HFFc6 (cell line): ENCODE measurements at regions not wholly inside any gene's neighbourhood (a gene's known extent, or its start where the extent isn't known, plus 50 kb on each side); places are given as distances from the start of the nearest gene placed in this dataset.

Source experiments
- DNase-seq: peaks from one replicate; pipeline ENCODE4 v3.0.0-alpha.2; 2018
- H3K27ac Mint-ChIP-seq: 2 replicates; pipeline ENCODE4 v1.8.0; 2020; ENCODE audit warnings: mild to moderate bottlenecking, mixed read lengths
- H3K27me3 Mint-ChIP-seq: 2 replicates; pipeline ENCODE4 v1.8.0; 2021; ENCODE audit warnings: mild to moderate bottlenecking, moderate library complexity, mixed read lengths; ENCODE audit not compliant: insufficient read depth
- H3K36me3 Mint-ChIP-seq: 2 replicates; pipeline ENCODE4 v1.8.0; 2021; ENCODE audit warnings: low read depth, mixed read lengths
- H3K4me1 Mint-ChIP-seq: 2 replicates; pipeline ENCODE4 v1.8.0; 2020; ENCODE audit warnings: low read depth, mixed read lengths
- H3K4me3 Mint-ChIP-seq: 2 replicates; pipeline ENCODE4 v1.8.0; 2020; ENCODE audit warnings: mild to moderate bottlenecking, moderate library complexity, mixed read lengths
- H3K9me3 Mint-ChIP-seq: 2 replicates; pipeline ENCODE4 v1.8.0; 2020; ENCODE audit warnings: mild to moderate bottlenecking, mixed read lengths
- TF ChIP-seq, protein P1 (sequence below): fragments of 200-600 bp; sonication (generic); IDR thresholded peaks from 2 replicates; pipeline ENCODE4 v1.5.0; 2021; ENCODE audit warnings: antibody characterized with exemption, mild to moderate bottlenecking

DNA sequence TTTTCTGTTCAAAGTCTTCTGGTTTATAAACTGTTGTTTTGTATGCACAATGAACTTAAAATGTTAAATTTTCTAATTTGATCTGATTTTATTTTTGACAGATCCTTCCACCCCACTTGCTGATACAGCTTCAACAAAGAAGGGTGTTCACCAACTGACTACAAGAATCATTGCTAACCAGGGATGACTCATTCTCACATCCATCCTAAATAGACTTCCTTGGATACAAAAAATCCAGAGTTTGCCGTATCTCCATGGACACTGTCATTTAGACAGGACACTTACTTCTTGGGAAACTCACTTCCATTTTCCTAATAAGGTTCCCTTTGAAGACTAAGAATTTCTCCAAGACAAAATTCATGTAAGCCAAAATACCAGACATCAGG, 111.6 kb upstream of the NWD2 start:
- H3K36me3 Mint-ChIP-seq = no peaks in the 10 kb centered on the region
- H3K4me3 Mint-ChIP-seq = no peak overlapping the region
- H3K27ac Mint-ChIP-seq = no peak overlapping the region
- H3K27me3 Mint-ChIP-seq = no peaks in the 10 kb centered on the region
- TF ChIP-seq, protein P1, sequence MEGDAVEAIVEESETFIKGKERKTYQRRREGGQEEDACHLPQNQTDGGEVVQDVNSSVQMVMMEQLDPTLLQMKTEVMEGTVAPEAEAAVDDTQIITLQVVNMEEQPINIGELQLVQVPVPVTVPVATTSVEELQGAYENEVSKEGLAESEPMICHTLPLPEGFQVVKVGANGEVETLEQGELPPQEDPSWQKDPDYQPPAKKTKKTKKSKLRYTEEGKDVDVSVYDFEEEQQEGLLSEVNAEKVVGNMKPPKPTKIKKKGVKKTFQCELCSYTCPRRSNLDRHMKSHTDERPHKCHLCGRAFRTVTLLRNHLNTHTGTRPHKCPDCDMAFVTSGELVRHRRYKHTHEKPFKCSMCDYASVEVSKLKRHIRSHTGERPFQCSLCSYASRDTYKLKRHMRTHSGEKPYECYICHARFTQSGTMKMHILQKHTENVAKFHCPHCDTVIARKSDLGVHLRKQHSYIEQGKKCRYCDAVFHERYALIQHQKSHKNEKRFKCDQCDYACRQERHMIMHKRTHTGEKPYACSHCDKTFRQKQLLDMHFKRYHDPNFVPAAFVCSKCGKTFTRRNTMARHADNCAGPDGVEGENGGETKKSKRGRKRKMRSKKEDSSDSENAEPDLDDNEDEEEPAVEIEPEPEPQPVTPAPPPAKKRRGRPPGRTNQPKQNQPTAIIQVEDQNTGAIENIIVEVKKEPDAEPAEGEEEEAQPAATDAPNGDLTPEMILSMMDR = no peak
- DNase-seq = no peak
- H3K4me1 Mint-ChIP-seq = no peaks in the 10 kb centered on the region
- H3K9me3 Mint-ChIP-seq = peaks cover 33% of the 10 kb centered on the region

DNA sequence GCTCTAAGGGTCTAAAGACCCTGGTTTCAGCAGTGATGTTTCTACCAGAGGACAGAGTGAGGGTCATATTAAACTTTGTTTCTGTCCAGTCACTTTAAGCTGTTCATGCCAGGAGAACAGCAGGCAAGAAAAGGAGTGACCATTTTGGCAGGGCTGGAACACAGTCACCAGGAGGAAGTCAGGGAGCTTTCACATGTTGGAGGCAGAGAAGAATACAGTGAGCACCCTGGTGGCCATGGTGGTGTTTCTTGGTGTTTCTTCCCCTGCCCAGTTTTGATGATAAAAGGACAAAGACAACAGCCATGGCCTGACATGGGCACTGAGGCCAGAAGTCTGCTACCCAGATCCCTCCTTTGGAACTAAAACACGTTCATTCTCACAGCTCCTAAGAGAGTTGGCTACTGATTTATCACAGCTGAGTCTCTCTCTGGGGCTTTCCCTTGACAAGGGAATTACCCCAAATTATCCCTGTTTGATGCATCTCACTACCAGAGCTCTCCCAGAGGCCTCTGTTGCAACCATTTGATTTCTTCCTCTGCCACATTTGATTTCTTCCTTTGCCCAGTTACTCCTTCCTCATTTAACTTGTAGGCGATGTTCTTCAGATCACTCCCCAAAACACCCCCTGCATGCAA, 106.4 kb upstream of the NWD2 start:
- Mint-ChIP-seq H3K4me1 (no peaks in the 10 kb centered on the region), H3K27ac (no peak overlapping the region), H3K27me3 (no peaks in the 10 kb centered on the region), H3K4me3 (no peak overlapping the region), H3K36me3 (no peaks in the 10 kb centered on the region), H3K9me3 (peaks cover 35% of the 10 kb centered on the region)
- TF ChIP-seq, protein P1 = no peak
- DNase-seq = no peak

DNA sequence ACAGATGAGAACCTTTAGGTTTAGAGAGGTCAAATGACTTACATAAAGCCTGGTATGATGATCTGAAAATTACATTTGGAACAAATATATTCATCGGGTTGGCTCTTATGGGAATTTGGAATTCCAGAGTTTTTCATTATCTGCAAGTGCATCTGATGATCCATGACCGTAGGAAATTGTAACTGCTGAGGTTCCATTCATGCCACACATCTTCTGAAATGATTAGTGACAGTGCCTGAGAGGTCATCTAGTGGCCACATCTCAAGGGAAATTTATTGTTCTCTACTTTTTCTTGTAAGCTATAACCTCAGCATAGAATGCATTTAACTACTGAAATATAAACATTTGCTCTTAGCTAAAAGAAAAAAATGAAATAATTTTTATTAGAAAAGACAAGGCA, 105.8 kb upstream of the NWD2 start:
- no peaks in the 10 kb centered on the region for H3K27me3 Mint-ChIP-seq
- H3K27ac Mint-ChIP-seq = no peak overlapping the region
- DNase-seq = no peak
- peaks cover 31% of the 10 kb centered on the region for H3K9me3 Mint-ChIP-seq
- H3K36me3 Mint-ChIP-seq = no peaks in the 10 kb centered on the region
- TF ChIP-seq, protein P1 = no peak
- no peak overlapping the region for H3K4me3 Mint-ChIP-seq
- no peaks in the 10 kb centered on the region for H3K4me1 Mint-ChIP-seq

DNA sequence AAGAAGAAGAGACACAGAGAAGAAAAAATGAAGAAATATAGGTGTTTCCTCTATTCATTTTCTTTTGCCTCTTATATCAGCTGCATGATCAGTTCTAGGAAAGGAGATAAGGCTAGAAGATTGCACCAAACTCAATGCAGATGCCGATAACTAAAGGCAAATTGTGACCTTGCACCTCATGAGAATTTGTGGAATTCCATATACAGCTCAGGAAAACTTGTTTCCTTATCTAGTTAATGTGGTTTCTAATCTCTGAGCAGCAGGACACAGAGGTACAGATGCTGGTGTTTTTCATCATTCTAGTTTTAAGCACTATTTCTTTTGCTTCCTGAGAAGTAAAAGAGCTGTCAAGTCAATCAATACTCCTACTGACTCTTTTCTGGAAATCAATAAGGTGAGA, 104.6 kb upstream of the NWD2 start:
- Mint-ChIP-seq H3K4me3 (no peak overlapping the region), H3K4me1 (no peaks in the 10 kb centered on the region), H3K27ac (no peak overlapping the region), H3K27me3 (no peaks in the 10 kb centered on the region), H3K9me3 (peaks cover 36% of the 10 kb centered on the region), H3K36me3 (no peaks in the 10 kb centered on the region)
- no peak for DNase-seq
- TF ChIP-seq, protein P1 = no peak

DNA sequence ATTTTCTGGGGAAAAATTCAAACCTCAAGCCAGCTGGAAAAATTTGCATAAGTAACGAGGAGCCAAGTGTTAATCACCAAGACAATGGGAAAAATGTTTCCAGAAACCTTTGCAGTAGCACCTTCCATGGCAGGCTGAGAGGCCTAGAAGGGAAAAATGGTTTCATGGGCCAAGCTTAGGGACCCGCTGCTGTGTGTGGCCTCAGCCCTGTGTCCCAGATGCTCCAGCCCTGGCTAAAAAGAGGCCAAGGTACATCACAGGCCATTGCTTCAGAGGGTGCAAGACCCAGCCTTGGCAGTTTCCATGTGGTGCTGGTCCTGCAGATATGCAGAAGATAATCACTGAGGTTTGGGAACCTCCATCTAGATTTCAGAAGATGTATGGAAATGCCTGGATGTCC, 98.3 kb upstream of the NWD2 start:
- Mint-ChIP-seq H3K9me3 (peaks cover 43% of the 10 kb centered on the region), H3K27me3 (no peaks in the 10 kb centered on the region), H3K4me3 (no peak overlapping the region), H3K27ac (no peak overlapping the region), H3K36me3 (no peaks in the 10 kb centered on the region), H3K4me1 (no peaks in the 10 kb centered on the region)
- TF ChIP-seq, protein P1 = no peak
- no peak for DNase-seq
